ENCODE measurements at regions not wholly inside any gene's neighbourhood (a gene's known extent, or its start where the extent isn't known, plus 50 kb on each side); places are given as distances from the start of the nearest gene placed in this dataset.

GRCh38 chr13:83498481-83499190 lies 383.6 kb downstream of the SLITRK1 start:
- no peak for TF ChIP-seq CTCF (conservative IDR thresholded peaks at IDR 0.05; ENCODE audit: control insufficient read depth, insufficient read depth, low read depth, low read length)
- H3K4me3 ChIP-seq (ENCODE audit: control insufficient read depth, low read depth, low read length) = no peak overlapping the region
- peak; percentile 79 for DNase-seq (ENCODE audit: low read depth)

- H3K4me3 ChIP-seq (ENCODE audit: control insufficient read depth, low read depth, low read length) = no peak overlapping the region
- no peak for DNase-seq (ENCODE audit: low read depth)
- no peak for TF ChIP-seq CTCF (conservative IDR thresholded peaks at IDR 0.05; ENCODE audit: control insufficient read depth, insufficient read depth, low read depth, low read length)
Observed at GRCh38 chr13:83498045-83498444, 384.2 kb downstream of the SLITRK1 start.

GRCh38 chr13:83496501-83496900 lies 385.8 kb downstream of the SLITRK1 start:
- H3K4me3 ChIP-seq (ENCODE audit: control insufficient read depth, low read depth, low read length) = no peak overlapping the region
- no peak for DNase-seq (ENCODE audit: low read depth)
- TF ChIP-seq CTCF (conservative IDR thresholded peaks at IDR 0.05; ENCODE audit: control insufficient read depth, insufficient read depth, low read depth, low read length) = no peak

- DNase-seq (ENCODE audit: low read depth) = no peak
- no peak overlapping the region for H3K4me3 ChIP-seq (ENCODE audit: control insufficient read depth, low read depth, low read length)
- no peak for TF ChIP-seq CTCF (conservative IDR thresholded peaks at IDR 0.05; ENCODE audit: control insufficient read depth, insufficient read depth, low read depth, low read length)
Observed at GRCh38 chr13:83485101-83485500, 397.2 kb downstream of the SLITRK1 start.

GRCh38 chr13:83471011-83471410 lies 411.3 kb downstream of the SLITRK1 start:
- DNase-seq (ENCODE audit: low read depth) = no peak

GRCh38 chr13:83470133-83470797 lies 412.0 kb downstream of the SLITRK1 start:
- no peak for DNase-seq (ENCODE audit: low read depth)
- H3K4me3 ChIP-seq (ENCODE audit: control insufficient read depth, low read depth, low read length) = no peak overlapping the region
- no peak for TF ChIP-seq CTCF (conservative IDR thresholded peaks at IDR 0.05; ENCODE audit: control insufficient read depth, insufficient read depth, low read depth, low read length)

More at GRCh38 chr13:83471011-83471410, 411.3 kb downstream of the SLITRK1 start:
- no peak overlapping the region for H3K4me3 ChIP-seq (ENCODE audit: control insufficient read depth, low read depth, low read length)
- TF ChIP-seq CTCF (conservative IDR thresholded peaks at IDR 0.05; ENCODE audit: control insufficient read depth, insufficient read depth, low read depth, low read length) = no peak

All from fibroblast of mammary gland (primary cell).